OCI-LY7 (cell line): ENCODE measurements at regions not wholly inside any gene's neighbourhood (a gene's known extent, or its start where the extent isn't known, plus 50 kb on each side); places are given as distances from the start of the nearest gene placed in this dataset.

Experiments used
- BruUV-seq: library from RNA; stranded (reverse); fragments of 400-500 nt; replicated peaks from 2 replicates; lab custom pipeline; 2021; lab: Mats Ljungman, UMichigan
- CTCF ChIA-PET: fragments of 300-600 bp; sonication (Branson Sonifier 250); formaldehyde crosslinking; loops from one replicate; lab custom pipeline; 2022; ENCODE audit warnings: antibody characterized with exemption; ENCODE audit not compliant: unreplicated experiment; lab: Charles Lee
- POLR2A ChIA-PET: fragments of 300-600 bp; sonication (Branson Sonifier 250); formaldehyde crosslinking; loops from one replicate; lab custom pipeline; 2022; ENCODE audit warnings: antibody characterized with exemption; lab: Charles Lee
- DNase-seq: peaks from one replicate; pipeline ENCODE4 v3.0.0-alpha.2; 2015; ENCODE audit warnings: low spot score
- H2AFZ ChIP-seq: fragments of 200-600 bp; sonication (generic), shearing (Covaris generic); 2 replicates; pipeline ENCODE4 v1.6.1; 2014; ENCODE audit warnings: mild to moderate bottlenecking, antibody characterized with exemption, low read length, moderate library complexity
- H3K27ac ChIP-seq: fragments of 200-600 bp; sonication (generic); 2 replicates; pipeline ENCODE4 v1.5.1; 2014; ENCODE audit warnings: mixed run types, low read depth, mild to moderate bottlenecking, moderate library complexity, low read length, inconsistent platforms; ENCODE audit not compliant: poor library complexity, severe bottlenecking
- H3K36me3 ChIP-seq: fragments of 200-600 bp; sonication (generic); 2 replicates; pipeline ENCODE4 v1.6.1; 2014; ENCODE audit warnings: mild to moderate bottlenecking, antibody characterized with exemption, low read length, moderate library complexity, mixed read lengths; ENCODE audit not compliant: insufficient read depth
- H3K4me1 ChIP-seq: fragments of 200-600 bp; sonication (generic); 2 replicates; pipeline ENCODE4 v1.5.1; 2014; ENCODE audit warnings: mild to moderate bottlenecking, low read length; ENCODE audit not compliant: insufficient read depth, poor library complexity, severe bottlenecking
- H3K4me2 ChIP-seq: fragments of 200-600 bp; sonication (generic); 2 replicates; pipeline ENCODE4 v1.6.1; 2014; ENCODE audit warnings: mild to moderate bottlenecking, low read length
- H3K4me3 ChIP-seq: fragments of 200-600 bp; sonication (generic); 2 replicates; pipeline ENCODE4 v1.5.1; 2014; ENCODE audit warnings: mild to moderate bottlenecking, low read depth, low read length; ENCODE audit not compliant: poor library complexity, severe bottlenecking
- H3K79me2 ChIP-seq: fragments of 200-600 bp; sonication (generic); 2 replicates; pipeline ENCODE4 v1.6.1; 2016; ENCODE audit warnings: low read depth, mild to moderate bottlenecking, low read length, moderate library complexity, mixed read lengths; ENCODE audit not compliant: insufficient read depth
- H3K9me2 ChIP-seq: fragments of 200-600 bp; sonication (generic); 2 replicates; pipeline ENCODE4 v1.6.1; 2016; ENCODE audit warnings: mild to moderate bottlenecking, low read length, mixed read lengths; ENCODE audit not compliant: insufficient read depth
- H3K9me3 ChIP-seq: fragments of 200-600 bp; sonication (generic); 2 replicates; pipeline ENCODE4 v1.6.1; 2014; ENCODE audit warnings: mild to moderate bottlenecking, mixed run types, low read length, mixed read lengths
- H4K20me1 ChIP-seq: fragments of 200-600 bp; sonication (generic); 2 replicates; pipeline ENCODE4 v1.6.1; 2014; ENCODE audit warnings: mild to moderate bottlenecking, antibody characterized with exemption, low read length, moderate library complexity, mixed read lengths; ENCODE audit not compliant: insufficient read depth
- EZH2phosphoT487 ChIP-seq: fragments of 200-600 bp; sonication (generic); IDR thresholded peaks from 2 replicates; pipeline ENCODE4 v1.6.1; 2018; ENCODE audit warnings: low read depth, borderline replicate concordance, mild to moderate bottlenecking, mixed run types, antibody characterized with exemption, low read length, moderate library complexity, mixed read lengths
- intact Hi-C: fragments of 100-400 bp; cut with micrococcal nuclease; formaldehyde crosslinking; loops from one replicate; pipeline ENCODE4 v1.10.0; 2022; ENCODE audit not compliant: unreplicated experiment
- TF ChIP-seq, protein P1 (sequence below): fragments of 200-600 bp; sonication (generic); conservative IDR thresholded peaks from 2 replicates; pipeline ENCODE4 v1.5.1; 2014; ENCODE audit warnings: mild to moderate bottlenecking, antibody characterized with exemption, low read length, moderate library complexity, mixed read lengths

GRCh38 chr2:71928734-71929481, 218.8 kb downstream of the CYP26B1 start:
- no TSS peak for BruUV-seq
- Histone ChIP-seq H3K4me3 (no peak overlapping the region), H3K36me3 (no peaks in the 10 kb centered on the region), H2AFZ (no peak overlapping the region), H3K27ac (no peak overlapping the region), H4K20me1 (no peaks in the 10 kb centered on the region), H3K4me2 (no peak overlapping the region), H3K79me2 (no peaks in the 10 kb centered on the region), H3K9me3 (no peaks in the 10 kb centered on the region), H3K9me2 (no peaks in the 10 kb centered on the region), H3K4me1 (no peaks in the 10 kb centered on the region)
- intact Hi-C loops: loop anchor here (10.0 kb wide), 1 partner anchor 646 kb away; no protein-coding TSS in a partner anchor
- POLR2A ChIA-PET: interaction anchor here (0.8 kb wide), 1 partner anchor 14 kb away, joined by 3 read pairs; no protein-coding TSS in a partner anchor
- TF ChIP-seq EZH2phosphoT487: no peak
- TF ChIP-seq, protein P1, sequence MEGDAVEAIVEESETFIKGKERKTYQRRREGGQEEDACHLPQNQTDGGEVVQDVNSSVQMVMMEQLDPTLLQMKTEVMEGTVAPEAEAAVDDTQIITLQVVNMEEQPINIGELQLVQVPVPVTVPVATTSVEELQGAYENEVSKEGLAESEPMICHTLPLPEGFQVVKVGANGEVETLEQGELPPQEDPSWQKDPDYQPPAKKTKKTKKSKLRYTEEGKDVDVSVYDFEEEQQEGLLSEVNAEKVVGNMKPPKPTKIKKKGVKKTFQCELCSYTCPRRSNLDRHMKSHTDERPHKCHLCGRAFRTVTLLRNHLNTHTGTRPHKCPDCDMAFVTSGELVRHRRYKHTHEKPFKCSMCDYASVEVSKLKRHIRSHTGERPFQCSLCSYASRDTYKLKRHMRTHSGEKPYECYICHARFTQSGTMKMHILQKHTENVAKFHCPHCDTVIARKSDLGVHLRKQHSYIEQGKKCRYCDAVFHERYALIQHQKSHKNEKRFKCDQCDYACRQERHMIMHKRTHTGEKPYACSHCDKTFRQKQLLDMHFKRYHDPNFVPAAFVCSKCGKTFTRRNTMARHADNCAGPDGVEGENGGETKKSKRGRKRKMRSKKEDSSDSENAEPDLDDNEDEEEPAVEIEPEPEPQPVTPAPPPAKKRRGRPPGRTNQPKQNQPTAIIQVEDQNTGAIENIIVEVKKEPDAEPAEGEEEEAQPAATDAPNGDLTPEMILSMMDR: no peak
- CTCF ChIA-PET: no interaction called here
- no peak for DNase-seq

- intact Hi-C loops: loop anchor here (10.0 kb wide), 1 partner anchor 647 kb away; no protein-coding TSS in a partner anchor
- H3K27ac ChIP-seq: no peak overlapping the region
- H3K79me2 ChIP-seq: no peaks in the 10 kb centered on the region
- no peak overlapping the region for H3K4me3 ChIP-seq
- no peaks in the 10 kb centered on the region for H4K20me1 ChIP-seq
- H3K36me3 ChIP-seq: no peaks in the 10 kb centered on the region
- H3K4me2 ChIP-seq: no peak overlapping the region
- no peaks in the 10 kb centered on the region for H3K9me2 ChIP-seq
- no TSS peak for BruUV-seq
- no peaks in the 10 kb centered on the region for H3K9me3 ChIP-seq
- TF ChIP-seq, protein P1: no peak
- TF ChIP-seq EZH2phosphoT487: no peak
- ChIA-PET CTCF (no interaction called here), POLR2A (no interaction called here)
- no peak overlapping the region for H2AFZ ChIP-seq
- H3K4me1 ChIP-seq: no peaks in the 10 kb centered on the region
- DNase-seq: no peak
Measured at GRCh38 chr2:71927757-71928715, 219.6 kb downstream of the CYP26B1 start.
